ENCODE measurements at regions not wholly inside any gene's neighbourhood (a gene's known extent, or its start where the extent isn't known, plus 50 kb on each side); places are given as distances from the start of the nearest gene placed in this dataset.

DNA sequence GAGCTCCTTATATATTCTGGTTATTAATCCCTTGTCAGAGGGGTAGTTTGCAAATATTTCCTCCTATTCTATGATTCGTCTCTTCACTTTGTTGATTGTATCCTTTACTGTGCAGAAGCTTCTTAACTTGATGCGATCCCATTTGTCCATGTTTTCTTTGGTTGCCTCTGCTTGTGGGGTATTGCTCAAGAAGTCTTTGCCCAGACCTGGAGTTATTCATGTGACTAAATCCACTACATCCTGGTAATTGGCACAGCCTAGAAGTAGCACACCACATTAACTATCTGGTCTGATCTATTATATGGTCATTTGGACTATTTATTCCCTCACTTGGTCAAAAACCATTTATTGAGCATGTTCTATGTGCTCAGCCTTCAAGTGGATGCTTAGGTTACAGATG lies 164.8 kb upstream of the ATP11B start:
- H3K27ac ChIP-seq, result no peak overlapping the region
- TF ChIP-seq, protein P1, sequence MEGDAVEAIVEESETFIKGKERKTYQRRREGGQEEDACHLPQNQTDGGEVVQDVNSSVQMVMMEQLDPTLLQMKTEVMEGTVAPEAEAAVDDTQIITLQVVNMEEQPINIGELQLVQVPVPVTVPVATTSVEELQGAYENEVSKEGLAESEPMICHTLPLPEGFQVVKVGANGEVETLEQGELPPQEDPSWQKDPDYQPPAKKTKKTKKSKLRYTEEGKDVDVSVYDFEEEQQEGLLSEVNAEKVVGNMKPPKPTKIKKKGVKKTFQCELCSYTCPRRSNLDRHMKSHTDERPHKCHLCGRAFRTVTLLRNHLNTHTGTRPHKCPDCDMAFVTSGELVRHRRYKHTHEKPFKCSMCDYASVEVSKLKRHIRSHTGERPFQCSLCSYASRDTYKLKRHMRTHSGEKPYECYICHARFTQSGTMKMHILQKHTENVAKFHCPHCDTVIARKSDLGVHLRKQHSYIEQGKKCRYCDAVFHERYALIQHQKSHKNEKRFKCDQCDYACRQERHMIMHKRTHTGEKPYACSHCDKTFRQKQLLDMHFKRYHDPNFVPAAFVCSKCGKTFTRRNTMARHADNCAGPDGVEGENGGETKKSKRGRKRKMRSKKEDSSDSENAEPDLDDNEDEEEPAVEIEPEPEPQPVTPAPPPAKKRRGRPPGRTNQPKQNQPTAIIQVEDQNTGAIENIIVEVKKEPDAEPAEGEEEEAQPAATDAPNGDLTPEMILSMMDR (conservative IDR thresholded peaks at IDR 0.05), result no peak
- no peak for TF ChIP-seq ZFX (IDR thresholded peaks at IDR 0.05)

DNA sequence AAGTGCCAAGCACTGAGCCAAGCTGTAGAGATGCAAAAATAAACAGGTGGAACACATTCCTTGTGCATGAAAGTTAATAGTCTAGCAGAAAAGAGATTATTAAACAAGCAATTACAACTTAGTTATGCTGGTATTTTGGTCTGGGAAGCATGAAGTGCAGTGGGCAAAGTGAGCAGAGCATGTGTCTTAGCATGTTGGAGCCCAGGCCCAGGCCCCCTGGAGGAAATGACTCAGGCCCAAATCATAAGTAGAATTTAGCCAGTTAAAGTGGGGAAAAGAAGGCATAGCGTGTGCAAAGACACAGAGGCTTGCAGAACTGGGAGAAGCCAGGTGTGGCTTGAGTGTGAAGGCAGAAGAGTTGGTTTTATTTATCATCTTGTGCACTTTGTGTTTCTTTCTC lies 163.8 kb upstream of the ATP11B start:
- H3K27ac ChIP-seq, result no peak overlapping the region
- no peak for TF ChIP-seq ZFX (IDR thresholded peaks at IDR 0.05)
- TF ChIP-seq, protein P1 (conservative IDR thresholded peaks at IDR 0.05), result no peak

DNA sequence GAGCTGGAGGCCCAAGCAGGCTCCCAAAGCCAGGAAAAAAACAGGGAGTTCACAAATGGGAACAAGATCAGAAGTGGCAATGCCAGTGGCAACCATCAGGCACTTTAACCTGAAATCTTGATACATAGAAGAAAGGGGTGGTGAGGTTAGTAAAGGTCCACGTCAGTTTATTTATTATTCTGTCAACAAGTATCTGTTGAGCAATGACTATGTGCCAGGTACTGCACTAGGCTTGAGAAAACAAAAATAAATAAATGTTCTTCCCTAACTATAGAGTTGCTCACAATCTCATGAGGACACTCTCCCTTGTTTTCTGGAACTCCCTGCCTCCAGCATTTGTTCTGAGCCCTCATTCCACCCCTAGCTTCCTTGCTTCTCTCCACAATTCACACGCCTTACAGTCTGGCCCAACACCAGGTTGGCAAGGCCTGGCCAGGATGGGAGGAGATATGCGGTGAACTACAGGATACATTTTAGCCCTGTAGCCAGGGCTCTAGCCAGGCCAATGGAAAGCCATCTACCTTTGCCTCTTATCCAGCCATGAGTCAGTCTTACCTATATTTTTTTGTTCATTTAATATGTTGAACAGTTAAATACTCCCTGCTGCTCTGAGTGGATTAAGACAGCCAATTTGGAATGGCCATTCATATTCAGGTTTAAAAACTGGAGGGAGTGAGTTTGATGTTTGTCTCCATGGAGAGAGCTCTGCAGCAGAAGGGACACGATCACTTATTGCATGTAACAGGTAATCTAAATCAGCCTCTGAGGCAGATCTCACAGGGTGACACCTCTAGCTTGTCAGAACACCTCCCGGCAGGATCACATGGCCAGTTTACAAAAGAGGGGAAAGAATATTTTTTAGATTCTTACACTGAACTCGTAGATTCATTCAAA lies 161.9 kb upstream of the ATP11B start:
- TF ChIP-seq ZFX (IDR thresholded peaks at IDR 0.05), result no peak
- TF ChIP-seq, protein P1 (conservative IDR thresholded peaks at IDR 0.05), result no peak

DNA sequence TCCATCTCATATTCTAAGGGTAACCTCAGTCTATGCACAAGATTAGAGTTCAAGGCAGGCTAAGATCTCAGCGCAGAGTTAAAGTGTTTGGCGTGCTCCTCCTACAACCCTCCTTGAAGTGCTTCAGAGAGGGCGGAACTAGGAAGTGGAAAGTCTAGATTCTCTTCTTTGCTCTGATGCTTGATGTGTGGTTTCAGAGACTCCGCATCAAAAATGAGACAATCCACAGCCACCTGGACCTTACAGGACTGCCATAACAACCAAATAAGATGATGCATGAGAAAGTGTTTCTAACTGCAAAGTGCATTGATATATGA lies 161.3 kb upstream of the ATP11B start:
- no peak for TF ChIP-seq ZFX (IDR thresholded peaks at IDR 0.05)
- TF ChIP-seq, protein P1 (conservative IDR thresholded peaks at IDR 0.05), result no peak
- no peak overlapping the region for H3K27ac ChIP-seq

More for the DNA sequence above, 161.9 kb upstream of the ATP11B start:
- H3K27ac ChIP-seq, result no peak overlapping the region

DNA sequence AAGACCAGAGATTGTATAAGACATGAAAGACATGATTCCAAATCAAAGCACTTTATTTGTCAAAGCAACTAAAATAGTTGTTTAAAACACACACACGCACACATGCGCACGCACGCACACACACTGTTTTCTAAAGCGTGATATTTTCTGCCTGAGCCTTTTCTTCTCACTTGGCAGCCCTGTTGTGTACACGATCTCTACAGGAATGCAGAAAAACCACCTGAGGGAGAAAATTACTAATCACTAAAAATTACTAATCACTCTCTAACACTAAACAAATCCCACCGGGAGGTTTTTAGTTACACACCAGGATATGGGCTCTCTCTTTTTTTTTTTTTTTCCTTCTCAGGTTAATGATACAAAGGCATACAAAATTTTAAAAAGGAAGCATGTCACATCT lies 160.1 kb upstream of the ATP11B start:
- no peak overlapping the region for H3K27ac ChIP-seq
- TF ChIP-seq, protein P1 (conservative IDR thresholded peaks at IDR 0.05), result no peak
- no peak for TF ChIP-seq ZFX (IDR thresholded peaks at IDR 0.05)

DNA sequence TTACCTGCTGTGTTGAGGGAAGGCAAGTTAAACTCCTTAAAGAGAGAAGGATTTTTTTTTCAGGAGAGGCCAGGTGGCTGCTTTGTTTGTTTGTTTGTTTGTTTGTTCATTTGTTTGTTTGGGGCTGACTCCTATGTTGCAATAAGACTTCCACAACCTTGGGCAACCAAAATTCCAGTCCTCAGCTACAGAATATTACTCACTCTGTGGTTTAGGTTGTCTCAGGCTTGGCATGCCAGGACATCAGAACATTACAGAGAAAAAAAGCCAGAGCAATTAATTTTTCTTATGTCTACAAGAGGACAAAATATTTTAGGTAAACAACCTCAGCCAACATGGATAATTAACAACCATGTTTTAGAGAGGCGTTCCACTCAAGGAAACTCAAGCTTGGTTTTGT lies 156.7 kb upstream of the ATP11B start:
- TF ChIP-seq, protein P1 (conservative IDR thresholded peaks at IDR 0.05), result no peak
- no peak for TF ChIP-seq ZFX (IDR thresholded peaks at IDR 0.05)
- no peak overlapping the region for H3K27ac ChIP-seq

DNA sequence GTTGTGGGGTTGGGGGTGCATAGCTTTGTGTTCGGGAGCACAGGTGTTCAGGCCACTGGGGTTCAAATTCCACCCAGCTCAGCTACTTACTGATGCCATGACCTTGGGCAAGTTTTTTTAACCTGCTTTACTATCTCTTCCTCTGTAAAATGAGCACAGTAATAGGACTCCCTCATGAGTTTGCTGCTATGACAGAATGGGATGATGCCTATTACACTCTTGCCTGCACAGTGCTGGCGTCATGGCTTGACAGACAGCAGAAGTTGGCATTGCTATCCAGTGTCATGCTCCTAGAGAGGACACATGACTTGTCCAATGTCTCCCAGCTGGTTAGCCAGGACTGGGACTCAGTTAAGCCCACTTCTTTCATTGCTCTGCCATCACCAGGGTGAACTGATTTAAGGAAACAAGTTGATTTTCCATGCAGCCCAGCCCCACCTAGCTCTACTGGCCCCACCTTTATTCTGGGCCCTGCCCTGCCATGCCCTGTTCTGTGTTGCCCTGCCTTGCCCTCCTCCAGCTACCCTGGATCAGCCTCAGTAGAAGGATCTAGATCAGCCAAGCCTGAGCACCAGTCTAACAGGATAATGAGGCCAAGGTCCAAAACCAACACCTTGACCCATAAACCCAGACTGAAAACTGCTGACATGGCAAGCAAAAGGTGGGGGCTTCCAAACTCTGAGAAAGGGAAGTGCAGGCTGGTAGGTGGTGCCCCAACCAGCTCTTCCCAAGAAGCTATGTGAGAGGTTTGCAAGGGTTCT lies 155.8 kb upstream of the ATP11B start:
- TF ChIP-seq ZFX (IDR thresholded peaks at IDR 0.05), result no peak
- TF ChIP-seq, protein P1 (conservative IDR thresholded peaks at IDR 0.05), result no peak
- H3K27ac ChIP-seq, result 0 out of 2 replicates have a peak overlapping the region, but pooled peaks have one; percentile 3

Data from C4-2B (cell line).